Inferior parietal cortex (tissue), 1 donor: ENCODE measurements at regions not wholly inside any gene's neighbourhood (a gene's known extent, or its start where the extent isn't known, plus 50 kb on each side); places are given as distances from the start of the nearest gene placed in this dataset.
"Not testable (repeated sequence)": the region's sequence is repeated elsewhere in the genome, so short reads cannot be mapped to it uniquely, and the experiment has no call there.

Experiments used
- DNase-seq: peaks from one replicate; pipeline ENCODE4 v3.0.0-alpha.2; 2016; ENCODE audit errors: extremely low spot score

- DNase-seq, result no peak
Observed at GRCh38 chr15:34651997-34652725, 68.7 kb upstream of the GOLGA8B start.

GRCh38 chr15:34650177-34650576 is 66.7 kb upstream of the GOLGA8B start:
- no peak for DNase-seq

GRCh38 chr15:34648294-34648631 is 64.8 kb upstream of the GOLGA8B start:
- DNase-seq, result no peak

- peak; percentile 27 for DNase-seq
Observed at GRCh38 chr15:34647569-34648293, 64.3 kb upstream of the GOLGA8B start.

GRCh38 chr15:34646918-34647317 is 63.5 kb upstream of the GOLGA8B start:
- no peak for DNase-seq

- DNase-seq, result no peak
Observed at GRCh38 chr15:34644851-34645250, 61.4 kb upstream of the GOLGA8B start.

- DNase-seq, result no peak
Observed at GRCh38 chr15:34644061-34644460, 60.6 kb upstream of the GOLGA8B start.

GRCh38 chr15:34642247-34642646 is 58.8 kb upstream of the GOLGA8B start:
- no peak for DNase-seq

- no peak for DNase-seq
Observed at GRCh38 chr15:34640661-34641060, 57.2 kb upstream of the GOLGA8B start.

GRCh38 chr15:34637305-34637704 is 53.9 kb upstream of the GOLGA8B start:
- no peak for DNase-seq

- DNase-seq, result not testable (repeated sequence)
Observed at GRCh38 chr15:34633602-34634001, 50.2 kb upstream of the GOLGA8B start.
